GM12878 (cell line): ENCODE measurements at regions not wholly inside any gene's neighbourhood (a gene's known extent, or its start where the extent isn't known, plus 50 kb on each side); places are given as distances from the start of the nearest gene placed in this dataset.

Experiments used
- CHD2 ChIP-seq: IDR thresholded peaks from 2 replicates; pipeline ENCODE4 v1.6.1; 2011; ENCODE audit warnings: low read depth, low read length, improper control_type of control experiment, borderline replicate concordance
- EZH2 ChIP-seq: IDR thresholded peaks from 2 replicates; pipeline ENCODE4 v1.6.1; 2012; ENCODE audit warnings: low read depth, mild to moderate bottlenecking, control low read depth, inconsistent platforms, low read length, borderline replicate concordance; ENCODE audit not compliant: control insufficient read depth
- LARP7 ChIP-seq: fragments of 450-650 bp; IDR thresholded peaks from 2 replicates; pipeline ENCODE4 v1.6.1; 2017; ENCODE audit warnings: mild to moderate bottlenecking
- POLR2AphosphoS2 ChIP-seq: IDR thresholded peaks from 2 replicates; pipeline ENCODE4 v1.6.1; 2011; ENCODE audit warnings: low read depth, mild to moderate bottlenecking, low read length, improper control_type of control experiment, moderate library complexity
- RAD21 ChIP-seq: IDR thresholded peaks from 2 replicates; pipeline ENCODE4 v1.6.1; 2011; ENCODE audit warnings: mild to moderate bottlenecking, low read depth, low read length, moderate library complexity; ENCODE audit not compliant: insufficient read depth
- RELA ChIP-seq: fragments of 450-650 bp; IDR thresholded peaks from 2 replicates; pipeline ENCODE4 v1.8.0; 2014; ENCODE audit warnings: borderline replicate concordance; ENCODE audit not compliant: partially characterized antibody
- TAF1 ChIP-seq: IDR thresholded peaks from 2 replicates; pipeline ENCODE4 v1.6.1; 2011; ENCODE audit warnings: mild to moderate bottlenecking, low read depth, low read length, borderline replicate concordance
- TARDBP ChIP-seq: IDR thresholded peaks from 2 replicates; pipeline ENCODE4 v1.6.1; 2016; ENCODE audit warnings: borderline replicate concordance
- ZNF274 ChIP-seq: IDR thresholded peaks from one replicate; pipeline ENCODE4 v1.8.0; 2011; ENCODE audit not compliant: insufficient read length, insufficient read depth
- TF ChIP-seq, protein P1 (sequence below): fragments of 450-650 bp; IDR thresholded peaks from 2 replicates; pipeline ENCODE4 v1.6.1; 2017; ENCODE audit warnings: mild to moderate bottlenecking
- TF ChIP-seq, protein P2 (sequence below), 3 experiments: IDR thresholded peaks in 2 of 3; conservative IDR thresholded peaks in 1 of 3; 2 replicates each; pipeline ENCODE4 v1.5.1; 2011; ENCODE audit warnings: low read depth in 3 of 3, low read length in 3 of 3, mild to moderate bottlenecking in 3 of 3, control low read depth in 2 of 3, moderate library complexity in 2 of 3, inconsistent platforms in 1 of 3, mixed read lengths in 1 of 3; ENCODE audit not compliant: control insufficient read depth in 2 of 3, insufficient read depth in 1 of 3; ENCODE audit errors: extremely low read depth in 1 of 3
- TF ChIP-seq, protein P3 (sequence below): IDR thresholded peaks from 2 replicates; pipeline ENCODE4 v1.6.1; 2012; ENCODE audit warnings: improper control_type of control experiment, low read depth, low read length; ENCODE audit not compliant: insufficient replicate concordance

- TF ChIP-seq, protein P1, sequence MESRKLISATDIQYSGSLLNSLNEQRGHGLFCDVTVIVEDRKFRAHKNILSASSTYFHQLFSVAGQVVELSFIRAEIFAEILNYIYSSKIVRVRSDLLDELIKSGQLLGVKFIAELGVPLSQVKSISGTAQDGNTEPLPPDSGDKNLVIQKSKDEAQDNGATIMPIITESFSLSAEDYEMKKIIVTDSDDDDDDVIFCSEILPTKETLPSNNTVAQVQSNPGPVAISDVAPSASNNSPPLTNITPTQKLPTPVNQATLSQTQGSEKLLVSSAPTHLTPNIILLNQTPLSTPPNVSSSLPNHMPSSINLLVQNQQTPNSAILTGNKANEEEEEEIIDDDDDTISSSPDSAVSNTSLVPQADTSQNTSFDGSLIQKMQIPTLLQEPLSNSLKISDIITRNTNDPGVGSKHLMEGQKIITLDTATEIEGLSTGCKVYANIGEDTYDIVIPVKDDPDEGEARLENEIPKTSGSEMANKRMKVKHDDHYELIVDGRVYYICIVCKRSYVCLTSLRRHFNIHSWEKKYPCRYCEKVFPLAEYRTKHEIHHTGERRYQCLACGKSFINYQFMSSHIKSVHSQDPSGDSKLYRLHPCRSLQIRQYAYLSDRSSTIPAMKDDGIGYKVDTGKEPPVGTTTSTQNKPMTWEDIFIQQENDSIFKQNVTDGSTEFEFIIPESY = no peak
- TF ChIP-seq, protein P2, sequence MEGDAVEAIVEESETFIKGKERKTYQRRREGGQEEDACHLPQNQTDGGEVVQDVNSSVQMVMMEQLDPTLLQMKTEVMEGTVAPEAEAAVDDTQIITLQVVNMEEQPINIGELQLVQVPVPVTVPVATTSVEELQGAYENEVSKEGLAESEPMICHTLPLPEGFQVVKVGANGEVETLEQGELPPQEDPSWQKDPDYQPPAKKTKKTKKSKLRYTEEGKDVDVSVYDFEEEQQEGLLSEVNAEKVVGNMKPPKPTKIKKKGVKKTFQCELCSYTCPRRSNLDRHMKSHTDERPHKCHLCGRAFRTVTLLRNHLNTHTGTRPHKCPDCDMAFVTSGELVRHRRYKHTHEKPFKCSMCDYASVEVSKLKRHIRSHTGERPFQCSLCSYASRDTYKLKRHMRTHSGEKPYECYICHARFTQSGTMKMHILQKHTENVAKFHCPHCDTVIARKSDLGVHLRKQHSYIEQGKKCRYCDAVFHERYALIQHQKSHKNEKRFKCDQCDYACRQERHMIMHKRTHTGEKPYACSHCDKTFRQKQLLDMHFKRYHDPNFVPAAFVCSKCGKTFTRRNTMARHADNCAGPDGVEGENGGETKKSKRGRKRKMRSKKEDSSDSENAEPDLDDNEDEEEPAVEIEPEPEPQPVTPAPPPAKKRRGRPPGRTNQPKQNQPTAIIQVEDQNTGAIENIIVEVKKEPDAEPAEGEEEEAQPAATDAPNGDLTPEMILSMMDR (IDR thresholded peaks at IDR 0.05 in 2 of 3, conservative IDR thresholded peaks at IDR 0.05 in 1 of 3; ENCODE audit: control insufficient read depth in 2 of 3, extremely low read depth in 1 of 3, insufficient read depth in 1 of 3, low read depth in 3 of 3, low read length in 3 of 3) = no peak
- TF ChIP-seq RAD21 (no peak), RELA (no peak), TAF1 (no peak), ZNF274 (no peak), TARDBP (no peak), EZH2 (no peak), CHD2 (no peak), LARP7 (no peak), POLR2AphosphoS2 (no peak)
- TF ChIP-seq, protein P3, sequence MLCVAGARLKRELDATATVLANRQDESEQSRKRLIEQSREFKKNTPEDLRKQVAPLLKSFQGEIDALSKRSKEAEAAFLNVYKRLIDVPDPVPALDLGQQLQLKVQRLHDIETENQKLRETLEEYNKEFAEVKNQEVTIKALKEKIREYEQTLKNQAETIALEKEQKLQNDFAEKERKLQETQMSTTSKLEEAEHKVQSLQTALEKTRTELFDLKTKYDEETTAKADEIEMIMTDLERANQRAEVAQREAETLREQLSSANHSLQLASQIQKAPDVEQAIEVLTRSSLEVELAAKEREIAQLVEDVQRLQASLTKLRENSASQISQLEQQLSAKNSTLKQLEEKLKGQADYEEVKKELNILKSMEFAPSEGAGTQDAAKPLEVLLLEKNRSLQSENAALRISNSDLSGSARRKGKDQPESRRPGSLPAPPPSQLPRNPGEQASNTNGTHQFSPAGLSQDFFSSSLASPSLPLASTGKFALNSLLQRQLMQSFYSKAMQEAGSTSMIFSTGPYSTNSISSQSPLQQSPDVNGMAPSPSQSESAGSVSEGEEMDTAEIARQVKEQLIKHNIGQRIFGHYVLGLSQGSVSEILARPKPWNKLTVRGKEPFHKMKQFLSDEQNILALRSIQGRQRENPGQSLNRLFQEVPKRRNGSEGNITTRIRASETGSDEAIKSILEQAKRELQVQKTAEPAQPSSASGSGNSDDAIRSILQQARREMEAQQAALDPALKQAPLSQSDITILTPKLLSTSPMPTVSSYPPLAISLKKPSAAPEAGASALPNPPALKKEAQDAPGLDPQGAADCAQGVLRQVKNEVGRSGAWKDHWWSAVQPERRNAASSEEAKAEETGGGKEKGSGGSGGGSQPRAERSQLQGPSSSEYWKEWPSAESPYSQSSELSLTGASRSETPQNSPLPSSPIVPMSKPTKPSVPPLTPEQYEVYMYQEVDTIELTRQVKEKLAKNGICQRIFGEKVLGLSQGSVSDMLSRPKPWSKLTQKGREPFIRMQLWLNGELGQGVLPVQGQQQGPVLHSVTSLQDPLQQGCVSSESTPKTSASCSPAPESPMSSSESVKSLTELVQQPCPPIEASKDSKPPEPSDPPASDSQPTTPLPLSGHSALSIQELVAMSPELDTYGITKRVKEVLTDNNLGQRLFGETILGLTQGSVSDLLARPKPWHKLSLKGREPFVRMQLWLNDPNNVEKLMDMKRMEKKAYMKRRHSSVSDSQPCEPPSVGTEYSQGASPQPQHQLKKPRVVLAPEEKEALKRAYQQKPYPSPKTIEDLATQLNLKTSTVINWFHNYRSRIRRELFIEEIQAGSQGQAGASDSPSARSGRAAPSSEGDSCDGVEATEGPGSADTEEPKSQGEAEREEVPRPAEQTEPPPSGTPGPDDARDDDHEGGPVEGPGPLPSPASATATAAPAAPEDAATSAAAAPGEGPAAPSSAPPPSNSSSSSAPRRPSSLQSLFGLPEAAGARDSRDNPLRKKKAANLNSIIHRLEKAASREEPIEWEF = no peak
Measured at GRCh38 chr4:91916219-91916618, 387.5 kb upstream of the GRID2 start.
